ENCODE measurements at regions not wholly inside any gene's neighbourhood (a gene's known extent, or its start where the extent isn't known, plus 50 kb on each side); places are given as distances from the start of the nearest gene placed in this dataset.

- TF ChIP-seq, protein P1, sequence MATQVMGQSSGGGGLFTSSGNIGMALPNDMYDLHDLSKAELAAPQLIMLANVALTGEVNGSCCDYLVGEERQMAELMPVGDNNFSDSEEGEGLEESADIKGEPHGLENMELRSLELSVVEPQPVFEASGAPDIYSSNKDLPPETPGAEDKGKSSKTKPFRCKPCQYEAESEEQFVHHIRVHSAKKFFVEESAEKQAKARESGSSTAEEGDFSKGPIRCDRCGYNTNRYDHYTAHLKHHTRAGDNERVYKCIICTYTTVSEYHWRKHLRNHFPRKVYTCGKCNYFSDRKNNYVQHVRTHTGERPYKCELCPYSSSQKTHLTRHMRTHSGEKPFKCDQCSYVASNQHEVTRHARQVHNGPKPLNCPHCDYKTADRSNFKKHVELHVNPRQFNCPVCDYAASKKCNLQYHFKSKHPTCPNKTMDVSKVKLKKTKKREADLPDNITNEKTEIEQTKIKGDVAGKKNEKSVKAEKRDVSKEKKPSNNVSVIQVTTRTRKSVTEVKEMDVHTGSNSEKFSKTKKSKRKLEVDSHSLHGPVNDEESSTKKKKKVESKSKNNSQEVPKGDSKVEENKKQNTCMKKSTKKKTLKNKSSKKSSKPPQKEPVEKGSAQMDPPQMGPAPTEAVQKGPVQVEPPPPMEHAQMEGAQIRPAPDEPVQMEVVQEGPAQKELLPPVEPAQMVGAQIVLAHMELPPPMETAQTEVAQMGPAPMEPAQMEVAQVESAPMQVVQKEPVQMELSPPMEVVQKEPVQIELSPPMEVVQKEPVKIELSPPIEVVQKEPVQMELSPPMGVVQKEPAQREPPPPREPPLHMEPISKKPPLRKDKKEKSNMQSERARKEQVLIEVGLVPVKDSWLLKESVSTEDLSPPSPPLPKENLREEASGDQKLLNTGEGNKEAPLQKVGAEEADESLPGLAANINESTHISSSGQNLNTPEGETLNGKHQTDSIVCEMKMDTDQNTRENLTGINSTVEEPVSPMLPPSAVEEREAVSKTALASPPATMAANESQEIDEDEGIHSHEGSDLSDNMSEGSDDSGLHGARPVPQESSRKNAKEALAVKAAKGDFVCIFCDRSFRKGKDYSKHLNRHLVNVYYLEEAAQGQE (IDR thresholded peaks at IDR 0.05; ENCODE audit: borderline replicate concordance) = no peak
- TF ChIP-seq, protein P1 (CRISPR knock-in tag; IDR thresholded peaks at IDR 0.05; ENCODE audit: low read depth) = no peak
- no peak for TF ChIP-seq CEBPB (tag; IDR thresholded peaks at IDR 0.05)
Measured at GRCh38 chr15:93174836-93175235, 85.8 kb upstream of the RGMA start.

Data from K562 (cell line).